Stromal cell of bone marrow (primary cell): ENCODE measurements at regions not wholly inside any gene's neighbourhood (a gene's known extent, or its start where the extent isn't known, plus 50 kb on each side); places are given as distances from the start of the nearest gene placed in this dataset.

ENCODE experiments used
- DNase-seq: peaks from one replicate; pipeline ENCODE4 v3.0.0-alpha.2; 2012; ENCODE audit warnings: low read depth

- DNase-seq, result peak; percentile 45
Measured at GRCh38 chr12:89959179-89959578, 250.5 kb upstream of the ATP2B1 start.

- DNase-seq, result no peak
Measured at GRCh38 chr12:89954259-89954658, 245.6 kb upstream of the ATP2B1 start.

GRCh38 chr12:89951694-89952060 lies 243.0 kb upstream of the ATP2B1 start:
- DNase-seq, result no peak

- peak; percentile 49 for DNase-seq
Measured at GRCh38 chr12:89951050-89951693, 242.5 kb upstream of the ATP2B1 start.

DNA sequence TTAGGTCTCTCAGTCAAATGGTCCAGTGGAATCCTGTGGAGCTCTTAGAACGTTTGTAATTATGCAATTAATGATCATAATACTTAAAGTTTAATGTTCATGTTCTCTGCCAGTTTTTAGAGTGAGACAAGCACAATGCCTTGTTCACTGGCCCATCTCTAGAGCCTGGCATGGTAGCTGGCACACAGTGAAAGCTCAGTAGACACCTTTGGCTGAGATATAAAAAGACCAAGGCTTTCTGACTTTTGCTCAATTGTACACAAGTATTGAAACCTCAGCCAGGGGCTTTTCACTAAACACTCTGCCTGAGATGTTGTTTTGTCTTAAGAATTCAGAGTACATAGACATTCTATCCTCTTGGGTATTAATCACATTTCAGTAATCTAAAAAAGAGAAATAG lies 241.8 kb upstream of the ATP2B1 start:
- no peak for DNase-seq

DNA sequence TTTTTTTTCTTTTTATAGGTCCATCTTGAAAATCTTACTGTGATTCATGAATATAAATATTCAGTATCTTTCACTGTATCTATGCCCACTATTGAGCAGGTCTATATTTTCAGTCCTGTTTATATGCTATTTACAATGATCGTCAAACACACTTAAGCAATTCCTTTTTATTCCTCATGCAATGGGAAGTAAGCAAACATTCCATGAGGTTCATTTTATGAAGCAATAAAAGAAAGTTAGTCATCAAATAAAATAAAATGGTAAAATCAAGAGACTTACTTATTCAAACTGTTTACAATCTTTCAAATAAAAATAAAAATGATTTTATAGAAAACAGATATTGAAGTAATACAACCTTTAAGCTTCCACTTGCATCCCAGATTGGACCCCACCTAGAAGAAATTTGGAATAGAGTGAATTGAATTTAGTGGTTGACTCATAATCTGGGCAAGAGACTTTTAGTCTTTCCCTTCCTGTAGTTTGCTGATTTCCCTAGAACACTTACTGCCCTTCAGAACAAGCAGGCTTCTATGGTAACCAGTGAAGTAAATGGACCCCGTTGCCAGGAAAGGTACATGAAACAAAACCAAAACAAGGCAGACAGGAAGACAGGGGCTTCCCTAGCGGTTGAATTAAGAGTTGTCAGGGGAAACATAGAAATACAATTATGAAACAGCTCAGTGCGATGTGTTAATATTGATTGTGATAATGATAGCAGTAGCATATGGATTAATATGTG lies 241.0 kb upstream of the ATP2B1 start:
- DNase-seq, result peak; percentile 77

GRCh38 chr12:89948271-89949175 lies 239.9 kb upstream of the ATP2B1 start:
- DNase-seq, result no peak

DNA sequence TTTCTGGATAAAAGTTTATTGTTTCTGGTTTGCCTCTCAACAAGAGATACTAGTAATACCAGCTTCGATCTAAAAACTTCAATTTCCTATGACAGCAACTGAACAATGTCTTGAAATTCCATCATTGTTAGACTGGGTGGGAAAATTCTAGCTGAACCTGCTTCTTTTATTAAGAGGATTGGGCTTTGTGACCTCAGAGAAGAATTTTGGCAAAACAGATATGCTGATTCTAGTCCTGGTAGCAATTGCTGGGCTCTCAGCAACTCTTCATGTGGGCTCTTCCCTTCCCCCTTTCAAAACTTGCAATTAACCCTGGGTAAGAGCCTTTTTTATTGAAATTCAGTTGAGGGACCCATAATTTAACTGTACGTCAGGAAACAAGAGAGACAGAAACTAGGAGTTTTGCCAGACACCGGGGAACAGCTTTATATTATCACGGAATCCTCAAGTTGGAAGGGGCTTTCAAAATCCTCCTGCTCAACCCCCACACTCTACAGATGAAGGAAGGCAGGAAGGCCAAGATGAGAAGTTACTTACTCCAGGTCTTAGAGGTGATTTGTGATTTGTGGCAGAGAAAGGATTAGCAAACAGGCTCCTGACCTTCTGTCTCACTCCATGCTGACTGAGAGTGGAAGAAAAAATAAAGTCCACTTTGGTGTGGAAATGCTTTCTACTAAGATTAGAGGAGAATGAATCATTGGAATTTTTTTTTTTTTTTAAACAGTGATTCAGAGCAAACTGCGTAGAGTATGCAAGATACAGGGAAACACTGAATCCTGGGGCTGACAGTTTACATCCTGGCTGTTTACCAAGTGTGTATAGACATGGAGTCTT lies 239.0 kb upstream of the ATP2B1 start:
- peak; percentile 83 for DNase-seq

DNA sequence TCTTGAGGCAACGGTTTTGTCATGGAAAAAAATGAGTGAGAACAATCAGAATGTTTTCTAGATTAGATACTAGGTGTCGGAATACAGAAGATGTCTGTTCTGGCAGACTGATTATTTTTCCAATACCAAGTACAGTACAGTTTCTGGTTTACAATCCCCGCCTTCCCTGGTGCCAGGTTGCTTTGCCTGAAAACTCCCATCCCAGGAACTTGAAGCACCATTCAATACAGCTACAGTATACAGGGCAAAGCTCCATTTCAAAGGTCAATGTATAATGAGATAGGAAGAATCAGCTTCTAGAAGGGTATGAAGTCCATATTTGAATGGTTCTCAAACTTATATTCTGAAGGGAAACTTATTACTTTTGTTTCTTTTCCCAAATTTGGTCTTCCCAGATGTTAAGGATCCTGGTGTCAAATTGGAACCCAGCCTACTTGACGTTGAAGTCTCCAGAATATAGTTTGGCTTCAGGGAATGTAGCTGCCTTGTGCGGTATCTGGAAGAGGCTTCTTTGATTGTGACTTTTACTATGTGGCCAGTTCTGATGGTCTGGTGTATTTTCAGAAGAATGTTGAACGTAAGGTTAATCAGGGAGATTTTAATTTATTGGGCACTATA lies 238.0 kb upstream of the ATP2B1 start:
- DNase-seq, result no peak

- DNase-seq, result no peak
Measured at GRCh38 chr12:89945123-89945522, 236.5 kb upstream of the ATP2B1 start.

DNA sequence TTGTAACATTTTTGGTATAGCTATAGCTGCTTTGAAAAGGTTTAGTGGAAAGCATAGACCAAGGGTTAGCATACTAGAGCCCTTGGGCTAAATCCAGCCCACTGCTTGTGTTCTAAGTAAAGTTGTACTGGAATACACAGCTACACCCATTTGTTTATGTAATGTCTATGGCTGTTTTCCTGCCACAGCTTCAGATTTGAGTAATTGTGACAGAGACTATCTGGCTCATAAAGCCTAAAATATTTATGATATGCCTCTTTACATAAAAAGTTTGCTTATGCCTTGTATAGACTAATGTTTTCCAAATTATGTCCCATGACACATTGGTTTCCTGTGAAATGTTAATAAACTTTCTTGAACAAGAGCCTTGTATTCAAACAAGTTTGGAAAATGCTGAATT lies 234.8 kb upstream of the ATP2B1 start:
- DNase-seq, result no peak

DNA sequence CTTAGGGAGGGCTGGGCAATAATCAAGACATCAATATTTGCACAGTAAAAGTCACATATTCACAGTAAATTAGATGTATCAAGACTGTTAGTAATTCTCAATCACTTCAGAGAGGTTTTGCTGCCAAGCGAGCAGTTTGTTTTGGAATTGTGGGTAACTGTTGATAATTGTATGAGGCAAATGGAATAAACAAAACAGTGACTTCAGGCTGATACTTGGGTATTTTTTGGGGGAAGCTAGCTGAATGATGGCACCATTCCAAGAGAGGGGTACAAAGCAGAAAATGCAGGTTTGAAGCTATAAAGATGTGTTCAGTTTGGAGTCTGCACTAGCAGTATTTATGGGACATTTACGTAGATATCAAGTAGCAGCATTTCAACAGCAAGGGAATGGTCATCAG lies 232.8 kb upstream of the ATP2B1 start:
- no peak for DNase-seq

DNA sequence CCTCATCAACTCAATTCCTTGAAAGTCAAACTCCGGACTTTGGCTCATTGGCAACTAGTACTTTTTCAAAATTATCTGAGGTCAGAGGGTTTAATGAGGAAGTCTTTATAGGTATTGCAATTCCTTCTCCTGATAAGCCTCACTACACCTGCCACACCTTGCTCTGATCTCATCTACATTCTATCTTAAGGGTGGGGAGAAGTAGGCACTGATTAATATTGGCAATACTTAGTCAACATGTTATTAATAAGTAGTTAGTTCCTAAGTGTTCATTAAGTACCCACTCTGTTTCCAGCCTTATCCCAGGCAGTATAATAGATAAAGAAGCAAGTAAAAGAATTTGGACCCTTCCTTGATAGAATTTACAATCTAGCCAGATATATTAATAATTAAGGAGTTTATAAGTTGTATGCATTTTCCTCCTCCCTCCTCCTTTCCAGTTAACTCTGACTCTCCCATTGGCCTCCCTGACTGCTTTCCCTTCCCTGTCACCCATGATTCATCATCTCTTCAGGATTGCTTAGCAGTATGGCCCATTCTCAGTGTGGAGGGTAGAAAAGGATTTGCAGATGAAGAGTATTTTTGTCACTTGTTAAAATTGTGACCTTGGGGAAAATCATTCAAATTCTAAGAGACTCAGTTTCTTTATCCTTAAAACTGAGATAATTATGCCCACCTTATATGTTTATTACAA lies 231.0 kb upstream of the ATP2B1 start:
- DNase-seq, result no peak

- no peak for DNase-seq
Measured at GRCh38 chr12:89936631-89937030, 228.0 kb upstream of the ATP2B1 start.

DNA sequence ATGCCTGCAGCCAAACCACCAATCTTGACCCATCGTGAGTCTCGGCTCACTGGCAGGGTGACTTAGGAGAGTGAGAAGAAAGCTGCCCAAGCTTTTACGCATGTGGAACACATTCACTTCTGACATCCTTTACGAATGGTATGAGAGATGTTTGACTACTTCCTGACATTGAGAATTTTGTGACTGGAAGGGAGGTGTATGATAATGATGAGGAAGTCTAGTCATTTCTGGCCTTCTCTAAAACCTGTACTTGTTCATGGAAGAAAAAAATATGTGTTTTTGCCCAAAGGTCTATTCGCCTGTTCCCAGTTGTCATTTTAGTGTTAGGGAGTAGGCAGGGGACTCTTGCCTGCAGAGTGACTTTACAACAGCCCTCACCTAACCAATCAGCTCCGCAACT lies 227.2 kb upstream of the ATP2B1 start:
- DNase-seq, result no peak

DNA sequence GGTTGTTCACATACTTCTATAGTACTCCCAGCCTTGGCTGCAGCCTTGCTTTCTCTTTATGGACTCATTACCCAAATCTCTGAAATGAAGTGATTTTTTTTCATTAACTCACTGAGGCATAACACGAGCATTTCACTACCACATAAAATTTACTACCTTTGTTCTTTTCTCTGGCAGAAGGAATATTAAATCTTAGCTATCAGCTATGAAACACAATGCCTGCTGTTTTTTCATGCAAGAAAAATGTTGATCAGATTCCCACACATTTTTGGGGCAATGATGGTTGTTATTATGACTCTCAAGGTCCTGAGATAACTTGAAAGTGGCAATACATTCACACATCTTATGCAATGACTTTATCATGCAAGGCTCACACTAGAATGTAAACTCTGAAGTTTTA lies 225.3 kb upstream of the ATP2B1 start:
- DNase-seq, result no peak

DNA sequence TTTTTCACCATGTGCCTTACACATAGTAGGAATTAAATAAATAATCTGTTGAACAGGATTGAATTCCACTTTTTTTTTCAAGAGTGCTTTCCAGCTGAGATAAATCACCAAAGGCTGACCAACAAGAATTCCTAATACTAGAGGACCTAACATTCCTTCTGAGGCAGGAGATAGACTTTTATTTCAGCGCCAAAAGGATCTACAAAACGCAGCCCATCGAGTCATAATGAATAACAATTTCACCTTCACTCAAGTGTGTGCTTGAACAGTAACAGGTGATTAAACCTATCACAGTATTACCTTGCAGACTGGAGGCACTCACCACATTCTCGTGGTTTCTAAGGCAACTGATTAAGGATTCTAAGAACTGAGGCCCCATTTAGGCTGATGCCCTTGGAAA lies 224.3 kb upstream of the ATP2B1 start:
- DNase-seq, result no peak

- DNase-seq, result no peak
Measured at GRCh38 chr12:89928467-89928866, 219.8 kb upstream of the ATP2B1 start.

DNA sequence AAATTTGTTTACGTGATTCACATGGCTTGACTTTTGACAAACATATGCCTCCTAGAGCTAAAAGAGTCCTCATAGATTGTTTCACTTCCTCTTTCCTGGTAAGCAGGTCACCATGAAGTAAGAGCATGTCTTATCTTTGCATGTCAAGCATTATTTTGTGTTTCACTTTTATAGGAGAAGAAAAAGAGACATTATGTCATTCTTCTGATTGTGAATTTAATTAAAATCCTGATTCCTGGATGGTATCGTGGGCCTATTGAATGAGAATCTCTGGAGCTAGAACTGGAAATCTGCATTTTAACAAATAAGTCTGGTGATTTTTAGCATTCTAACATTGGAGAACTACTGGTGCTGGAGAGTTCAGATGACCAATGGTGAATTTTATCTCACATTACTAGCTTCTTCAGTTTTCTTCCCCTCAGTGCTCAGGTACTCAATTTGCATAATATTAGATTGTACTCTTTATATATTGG lies 218.6 kb upstream of the ATP2B1 start:
- no peak for DNase-seq

- no peak for DNase-seq
Measured at GRCh38 chr12:89924191-89924590, 215.6 kb upstream of the ATP2B1 start.

DNA sequence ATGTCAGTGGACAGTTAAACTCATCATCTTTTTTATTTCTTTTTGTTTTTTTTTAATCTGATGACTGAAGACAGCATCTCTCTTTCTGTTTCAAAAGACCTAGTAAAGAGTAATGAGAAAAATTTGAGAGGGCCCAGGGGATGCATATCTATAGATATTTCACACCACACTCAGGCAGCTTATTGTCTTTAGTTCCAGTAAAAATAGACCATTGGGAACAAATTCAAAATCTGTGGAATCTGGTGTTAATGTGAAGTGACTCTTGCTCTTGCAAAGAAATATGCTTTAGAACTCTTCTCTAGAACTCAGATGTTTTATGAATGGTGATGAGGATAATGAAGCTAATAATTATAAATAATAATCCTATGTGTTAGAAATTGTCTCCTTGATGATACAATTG lies 214.5 kb upstream of the ATP2B1 start:
- no peak for DNase-seq
